Ovary (tissue), 3 donors: ENCODE measurements at regions not wholly inside any gene's neighbourhood (a gene's known extent, or its start where the extent isn't known, plus 50 kb on each side); places are given as distances from the start of the nearest gene placed in this dataset.

Experiments used
- EP300 ChIP-seq: sonication (generic); formaldehyde crosslinking; IDR thresholded peaks from one replicate; pipeline ENCODE4 v1.6.1; 2017; ENCODE audit warnings: antibody characterized with exemption
- POLR2A ChIP-seq: fragments of 450-650 bp; IDR thresholded peaks from one replicate; pipeline ENCODE4 v1.6.1; 2017; ENCODE audit warnings: antibody characterized with exemption, mild to moderate bottlenecking, moderate library complexity
- TF ChIP-seq, protein P1 (sequence below), 3 donors: fragments of 450-650 bp in 2 of 3; fragments of 200-600 bp in 1 of 3; IDR thresholded peaks; one replicate each; pipeline versions ENCODE4 v1.5.1 to v1.8.0; 2016 to 2022; ENCODE audit warnings: antibody characterized with exemption in 3 of 3, mild to moderate bottlenecking in 1 of 3
- donor health status: DM: no; HTN: no; CAD: no.

DNA sequence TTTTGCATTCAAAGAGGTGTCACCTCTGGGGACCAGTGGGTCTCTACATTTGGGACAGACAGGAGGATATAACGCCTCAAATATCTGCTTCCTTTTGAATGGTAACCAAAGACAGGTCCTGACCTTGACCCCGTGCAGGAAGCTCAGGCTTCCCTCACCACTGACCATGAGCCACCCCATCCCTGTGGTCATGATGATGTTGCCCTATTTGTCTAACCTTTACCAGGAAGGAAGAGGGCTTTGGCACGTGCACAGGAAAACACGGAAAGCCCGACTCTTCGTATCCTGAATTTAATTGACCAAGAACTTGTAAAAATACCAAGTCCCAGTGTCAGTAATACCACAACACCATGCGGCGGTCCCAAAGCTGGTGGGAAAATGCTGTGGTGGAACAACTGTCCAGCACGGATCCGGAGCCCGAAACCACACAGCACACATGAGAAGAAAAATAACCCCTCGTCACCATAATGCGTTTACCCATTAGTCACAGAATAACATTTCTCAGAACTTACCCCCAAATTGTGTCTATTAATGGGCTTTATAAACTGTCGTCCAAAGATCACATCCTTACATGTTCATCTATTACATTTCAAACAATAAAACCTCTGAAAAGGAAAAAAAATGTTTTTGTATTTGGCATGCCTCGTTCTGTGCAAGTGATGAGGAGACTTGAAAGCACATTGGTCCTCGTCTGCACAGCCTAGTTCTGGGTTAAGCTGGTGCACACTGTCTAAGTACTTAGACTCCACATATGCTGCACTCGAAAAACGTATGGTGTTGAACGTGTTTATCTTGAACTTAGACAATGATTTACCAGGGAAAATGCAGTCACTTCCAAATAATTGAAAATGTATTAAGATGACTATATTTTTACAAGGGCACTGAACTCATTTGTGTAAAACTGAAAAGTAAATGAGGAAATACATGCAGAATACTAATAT lies 118.9 kb upstream of the IGF1R start:
- TF ChIP-seq, protein P1, sequence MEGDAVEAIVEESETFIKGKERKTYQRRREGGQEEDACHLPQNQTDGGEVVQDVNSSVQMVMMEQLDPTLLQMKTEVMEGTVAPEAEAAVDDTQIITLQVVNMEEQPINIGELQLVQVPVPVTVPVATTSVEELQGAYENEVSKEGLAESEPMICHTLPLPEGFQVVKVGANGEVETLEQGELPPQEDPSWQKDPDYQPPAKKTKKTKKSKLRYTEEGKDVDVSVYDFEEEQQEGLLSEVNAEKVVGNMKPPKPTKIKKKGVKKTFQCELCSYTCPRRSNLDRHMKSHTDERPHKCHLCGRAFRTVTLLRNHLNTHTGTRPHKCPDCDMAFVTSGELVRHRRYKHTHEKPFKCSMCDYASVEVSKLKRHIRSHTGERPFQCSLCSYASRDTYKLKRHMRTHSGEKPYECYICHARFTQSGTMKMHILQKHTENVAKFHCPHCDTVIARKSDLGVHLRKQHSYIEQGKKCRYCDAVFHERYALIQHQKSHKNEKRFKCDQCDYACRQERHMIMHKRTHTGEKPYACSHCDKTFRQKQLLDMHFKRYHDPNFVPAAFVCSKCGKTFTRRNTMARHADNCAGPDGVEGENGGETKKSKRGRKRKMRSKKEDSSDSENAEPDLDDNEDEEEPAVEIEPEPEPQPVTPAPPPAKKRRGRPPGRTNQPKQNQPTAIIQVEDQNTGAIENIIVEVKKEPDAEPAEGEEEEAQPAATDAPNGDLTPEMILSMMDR (IDR thresholded peaks at IDR 0.05), result no peak
- TF ChIP-seq POLR2A (no peak), EP300 (no peak)
